Nephron (organoid): ENCODE measurements at regions not wholly inside any gene's neighbourhood (a gene's known extent, or its start where the extent isn't known, plus 50 kb on each side); places are given as distances from the start of the nearest gene placed in this dataset.

Experiments
- H3K27ac Mint-ChIP-seq, 3 experiments: 2 replicates each; pipeline ENCODE4 v1.8.0; 2020; ENCODE audit warnings: mixed read lengths in 3 of 3, mild to moderate bottlenecking in 2 of 3, moderate library complexity in 1 of 3
- H3K27me3 Mint-ChIP-seq: 2 replicates; pipeline ENCODE4 v1.8.0; 2021; ENCODE audit warnings: low read depth, mild to moderate bottlenecking, moderate library complexity, mixed read lengths
- H3K36me3 Mint-ChIP-seq: 2 replicates; pipeline ENCODE4 v1.8.0; 2020; ENCODE audit warnings: low read depth, mixed read lengths
- H3K4me1 Mint-ChIP-seq: 2 replicates; pipeline ENCODE4 v1.8.0; 2020; ENCODE audit warnings: mixed read lengths
- H3K4me3 Mint-ChIP-seq, 3 experiments: 2 replicates each; pipeline ENCODE4 v1.8.0; 2020; ENCODE audit warnings: mild to moderate bottlenecking in 3 of 3, mixed read lengths in 3 of 3, moderate library complexity in 2 of 3
- H3K9me3 Mint-ChIP-seq: 2 replicates; pipeline ENCODE4 v1.8.0; 2020; ENCODE audit warnings: mixed read lengths
- TF ChIP-seq, protein P1 (sequence below), 3 experiments: fragments of 200-600 bp; sonication (generic); IDR thresholded peaks; one replicate each; pipeline ENCODE4 v1.5.0; 2021; ENCODE audit warnings: antibody characterized with exemption in 3 of 3; ENCODE audit not compliant: unreplicated experiment in 3 of 3

GRCh38 chr15:100781961-100782530 lies 97.6 kb upstream of the ALDH1A3 start:
- Mint-ChIP-seq H3K36me3 (no peaks in the 10 kb centered on the region), H3K27me3 (peaks cover 3% of the 10 kb centered on the region), H3K4me3 (no peak overlapping the region), H3K9me3 (peaks cover 4% of the 10 kb centered on the region), H3K4me1 (peaks cover 9% of the 10 kb centered on the region), H3K27ac (no peak overlapping the region)
- TF ChIP-seq, protein P1, sequence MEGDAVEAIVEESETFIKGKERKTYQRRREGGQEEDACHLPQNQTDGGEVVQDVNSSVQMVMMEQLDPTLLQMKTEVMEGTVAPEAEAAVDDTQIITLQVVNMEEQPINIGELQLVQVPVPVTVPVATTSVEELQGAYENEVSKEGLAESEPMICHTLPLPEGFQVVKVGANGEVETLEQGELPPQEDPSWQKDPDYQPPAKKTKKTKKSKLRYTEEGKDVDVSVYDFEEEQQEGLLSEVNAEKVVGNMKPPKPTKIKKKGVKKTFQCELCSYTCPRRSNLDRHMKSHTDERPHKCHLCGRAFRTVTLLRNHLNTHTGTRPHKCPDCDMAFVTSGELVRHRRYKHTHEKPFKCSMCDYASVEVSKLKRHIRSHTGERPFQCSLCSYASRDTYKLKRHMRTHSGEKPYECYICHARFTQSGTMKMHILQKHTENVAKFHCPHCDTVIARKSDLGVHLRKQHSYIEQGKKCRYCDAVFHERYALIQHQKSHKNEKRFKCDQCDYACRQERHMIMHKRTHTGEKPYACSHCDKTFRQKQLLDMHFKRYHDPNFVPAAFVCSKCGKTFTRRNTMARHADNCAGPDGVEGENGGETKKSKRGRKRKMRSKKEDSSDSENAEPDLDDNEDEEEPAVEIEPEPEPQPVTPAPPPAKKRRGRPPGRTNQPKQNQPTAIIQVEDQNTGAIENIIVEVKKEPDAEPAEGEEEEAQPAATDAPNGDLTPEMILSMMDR (IDR thresholded peaks at IDR 0.05; ENCODE audit: unreplicated experiment in 3 of 3): no peak

DNA sequence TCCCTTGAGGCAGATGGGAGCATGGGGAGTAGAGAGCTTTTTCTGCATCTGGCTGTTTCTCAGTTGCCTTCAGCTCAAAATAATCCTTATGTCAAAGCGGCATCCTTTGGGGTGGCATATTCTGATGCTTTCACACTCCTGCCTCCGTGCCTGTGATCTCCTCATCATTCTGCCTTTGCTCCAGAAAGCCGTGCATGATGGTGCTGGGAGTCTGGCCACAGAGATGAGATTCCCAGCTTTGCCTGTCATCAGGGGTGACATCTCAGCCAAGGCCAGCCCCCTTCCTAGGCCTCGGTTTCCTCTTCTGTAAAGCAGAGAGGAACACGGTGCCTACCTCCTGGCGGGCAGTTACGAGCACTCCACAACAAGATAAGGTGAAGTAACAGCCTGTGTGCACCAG lies 96.3 kb upstream of the ALDH1A3 start:
- Mint-ChIP-seq H3K9me3 (peaks cover under 1% of the 10 kb centered on the region), H3K4me1 (peaks cover 9% of the 10 kb centered on the region), H3K27me3 (peaks cover 3% of the 10 kb centered on the region), H3K27ac (no peak overlapping the region), H3K36me3 (no peaks in the 10 kb centered on the region), H3K4me3 (no peak overlapping the region)
- TF ChIP-seq, protein P1 (IDR thresholded peaks at IDR 0.05; ENCODE audit: unreplicated experiment in 3 of 3): no peak

DNA sequence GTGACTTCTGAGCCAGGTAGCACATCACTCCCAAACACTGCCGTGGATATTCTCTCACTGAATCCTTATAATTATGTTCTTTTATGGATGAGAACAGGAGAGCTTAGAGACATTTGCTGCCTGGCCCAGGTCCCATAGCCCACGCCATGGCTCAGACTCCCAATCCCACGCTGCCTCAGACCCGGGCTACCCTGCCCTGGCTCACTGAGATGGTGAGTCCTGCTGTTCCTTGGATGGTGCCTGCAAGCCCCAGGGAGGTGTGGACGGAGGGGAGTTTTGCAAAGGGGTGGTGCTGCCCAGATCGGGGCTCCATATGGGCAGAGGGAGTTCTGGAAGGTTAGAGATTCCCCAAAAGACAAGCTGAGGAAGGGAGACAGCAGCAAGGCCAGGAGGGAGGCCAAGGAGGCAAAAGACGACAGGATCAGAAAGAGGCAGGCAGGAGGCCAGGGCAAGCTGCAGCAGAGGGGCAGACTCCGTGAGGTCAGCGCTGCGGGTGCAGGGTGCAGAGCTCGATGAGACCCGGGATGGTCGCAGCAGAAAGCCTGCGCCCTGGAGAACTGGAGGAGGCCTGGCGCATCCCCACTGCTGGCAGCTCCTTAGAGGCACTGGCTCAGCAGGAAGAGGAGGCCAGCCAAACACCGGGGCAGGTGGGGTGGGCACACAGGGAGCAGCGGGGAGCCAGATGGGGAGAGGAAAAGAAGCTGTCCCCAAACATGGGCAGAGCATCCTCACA lies 95.7 kb upstream of the ALDH1A3 start:
- Mint-ChIP-seq H3K27me3 (peaks cover 3% of the 10 kb centered on the region), H3K36me3 (no peaks in the 10 kb centered on the region), H3K4me1 (peaks cover 9% of the 10 kb centered on the region), H3K9me3 (no peaks in the 10 kb centered on the region), H3K4me3 (no peak overlapping the region), H3K27ac (no peak overlapping the region)
- TF ChIP-seq, protein P1 (IDR thresholded peaks at IDR 0.05; ENCODE audit: unreplicated experiment in 3 of 3): no peak

DNA sequence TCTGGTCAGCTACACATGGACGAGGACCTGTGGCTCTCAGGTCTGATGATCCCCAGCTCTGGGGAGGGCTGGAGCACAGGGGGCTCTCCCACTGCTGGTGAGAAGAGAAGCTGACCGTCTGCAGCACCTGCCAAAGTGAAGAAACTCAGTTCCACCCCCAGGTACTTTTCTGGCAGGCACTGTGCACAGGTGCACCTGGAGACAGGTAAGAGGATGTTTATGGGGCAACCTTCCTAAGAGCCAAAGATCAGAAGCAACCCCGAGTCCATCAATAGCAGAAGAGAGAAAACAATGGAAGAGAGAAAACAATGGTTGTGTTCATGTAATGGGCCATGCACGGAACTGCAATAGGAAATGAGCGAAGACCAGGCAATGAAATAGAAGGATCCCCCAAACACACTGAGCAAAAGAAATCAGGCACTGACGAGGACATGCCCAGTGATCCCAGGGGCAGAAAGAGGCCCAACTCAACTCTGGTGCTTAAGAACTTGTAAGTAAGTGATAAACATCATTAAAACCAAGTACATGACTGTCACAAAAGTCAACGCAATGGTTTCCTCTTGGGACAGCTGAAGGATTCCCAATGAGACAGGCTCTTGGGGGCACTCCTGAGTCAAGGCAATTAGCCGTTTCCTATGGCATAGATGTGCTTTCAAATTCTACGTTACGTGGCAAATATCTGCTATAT lies 95.0 kb upstream of the ALDH1A3 start:
- Mint-ChIP-seq H3K4me1 (peaks cover 3% of the 10 kb centered on the region), H3K4me3 (no peak overlapping the region), H3K36me3 (no peaks in the 10 kb centered on the region), H3K27me3 (peaks cover 3% of the 10 kb centered on the region), H3K27ac (no peak overlapping the region), H3K9me3 (no peaks in the 10 kb centered on the region)
- TF ChIP-seq, protein P1 (IDR thresholded peaks at IDR 0.05; ENCODE audit: unreplicated experiment in 3 of 3): no peak

DNA sequence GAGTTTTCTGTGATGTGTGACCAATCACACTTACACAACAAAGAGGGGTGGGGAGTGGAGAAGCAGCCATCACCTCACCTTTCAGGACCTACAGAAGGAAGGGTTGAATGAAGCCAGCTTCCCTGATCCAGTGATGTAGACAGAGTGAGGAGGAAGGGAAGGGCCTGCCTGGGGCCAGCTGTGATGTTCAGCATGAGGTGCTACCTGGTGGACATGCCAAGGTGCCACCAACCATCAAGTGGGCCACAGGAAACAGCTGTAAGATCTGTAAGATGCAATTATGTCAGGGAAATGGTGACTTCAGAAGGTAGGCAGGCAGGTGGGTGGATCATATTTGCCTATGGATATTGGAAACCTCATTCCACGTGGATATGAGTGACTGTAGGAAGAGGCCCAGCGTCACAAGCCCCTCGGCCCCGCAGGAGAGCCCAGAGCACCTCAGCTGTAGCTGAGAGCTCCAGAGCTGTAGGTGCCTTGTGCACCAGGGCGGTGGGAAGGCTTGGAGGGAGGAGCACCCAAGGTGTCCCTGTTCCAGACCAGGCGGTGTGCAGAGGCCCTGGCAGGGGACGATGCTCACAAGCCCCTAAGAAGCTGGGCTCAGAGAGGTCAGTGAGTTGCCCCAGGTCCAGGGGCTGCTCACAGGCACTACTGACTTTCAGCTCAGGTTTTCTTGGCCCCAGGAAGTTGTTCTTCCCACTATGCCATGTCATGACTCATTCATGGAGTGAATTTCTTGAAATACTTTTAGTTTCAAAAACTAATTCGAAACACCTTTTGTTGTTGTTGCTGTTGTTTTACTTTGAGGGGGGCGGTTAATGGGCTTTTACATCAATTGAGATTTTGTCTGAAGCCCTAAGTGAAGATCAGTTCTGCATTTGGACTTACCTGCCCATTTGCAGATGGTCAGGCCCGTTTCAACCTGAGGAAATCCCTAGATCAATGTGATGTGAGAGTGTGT lies 94.2 kb upstream of the ALDH1A3 start:
- no peaks in the 10 kb centered on the region for H3K4me1 Mint-ChIP-seq
- no peaks in the 10 kb centered on the region for H3K27me3 Mint-ChIP-seq
- TF ChIP-seq, protein P1 (IDR thresholded peaks at IDR 0.05; ENCODE audit: unreplicated experiment in 3 of 3): no peak
- H3K4me3 Mint-ChIP-seq: no peak overlapping the region
- no peak overlapping the region for H3K27ac Mint-ChIP-seq
- H3K36me3 Mint-ChIP-seq: no peaks in the 10 kb centered on the region
- H3K9me3 Mint-ChIP-seq: no peaks in the 10 kb centered on the region
